Inferior parietal cortex (tissue), 1 donor: ENCODE measurements at regions not wholly inside any gene's neighbourhood (a gene's known extent, or its start where the extent isn't known, plus 50 kb on each side); places are given as distances from the start of the nearest gene placed in this dataset.
"Not testable (repeated sequence)": the region's sequence is repeated elsewhere in the genome, so short reads cannot be mapped to it uniquely, and the experiment has no call there.

Source experiments
- DNase-seq: peaks from one replicate; pipeline ENCODE4 v3.0.0-alpha.2; 2016; ENCODE audit errors: extremely low spot score

DNA sequence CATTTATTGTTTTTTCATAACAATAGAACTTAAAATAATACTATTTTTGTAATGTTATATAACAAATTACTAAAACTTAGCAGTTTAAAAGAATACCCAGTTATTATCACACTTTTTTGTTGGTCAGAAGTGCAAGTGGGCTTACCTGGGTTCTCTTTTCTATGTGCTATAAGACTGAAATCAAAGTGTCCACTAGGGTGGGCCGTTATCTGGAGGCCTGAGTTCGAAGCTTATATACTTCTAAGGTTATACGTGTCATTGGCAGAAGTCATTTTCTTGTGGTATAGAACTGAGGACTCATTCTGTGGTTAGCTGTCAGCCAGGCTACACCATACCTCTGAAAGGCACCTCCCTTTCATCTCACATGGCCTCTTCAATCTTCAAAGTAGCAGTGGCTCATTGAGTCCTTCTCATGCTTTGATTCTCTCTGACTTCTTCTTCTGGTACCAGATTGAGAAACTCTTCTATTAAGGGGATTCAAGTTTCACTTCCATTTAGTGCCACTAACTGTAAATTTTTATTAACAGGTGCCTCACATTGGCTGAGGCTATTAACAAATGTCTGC, 414.3 kb downstream of the AMY1C start:
- no peak for DNase-seq

DNA sequence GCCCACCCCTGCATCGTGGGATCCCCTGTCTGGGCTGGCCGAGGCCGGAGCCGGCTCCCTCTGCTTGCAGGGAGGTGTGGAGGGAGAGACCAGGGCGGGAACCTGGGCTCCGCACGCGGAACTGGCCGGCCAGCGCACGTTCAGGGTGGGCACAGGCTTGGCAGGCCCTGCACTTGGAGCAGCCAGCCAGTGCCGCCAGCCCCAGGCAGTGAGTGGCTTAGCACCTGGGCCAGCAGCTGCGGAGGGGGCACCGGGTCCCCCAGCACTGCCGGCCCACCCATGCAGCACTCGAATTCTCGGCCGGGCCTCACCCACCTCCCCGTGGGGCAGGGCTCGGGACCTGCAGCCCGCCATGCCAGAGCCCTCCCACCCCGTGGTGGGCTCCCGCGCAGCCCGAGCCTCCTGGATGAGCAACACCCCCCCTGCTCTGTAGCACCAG, 422.6 kb downstream of the AMY1C start:
- no peak for DNase-seq

DNA sequence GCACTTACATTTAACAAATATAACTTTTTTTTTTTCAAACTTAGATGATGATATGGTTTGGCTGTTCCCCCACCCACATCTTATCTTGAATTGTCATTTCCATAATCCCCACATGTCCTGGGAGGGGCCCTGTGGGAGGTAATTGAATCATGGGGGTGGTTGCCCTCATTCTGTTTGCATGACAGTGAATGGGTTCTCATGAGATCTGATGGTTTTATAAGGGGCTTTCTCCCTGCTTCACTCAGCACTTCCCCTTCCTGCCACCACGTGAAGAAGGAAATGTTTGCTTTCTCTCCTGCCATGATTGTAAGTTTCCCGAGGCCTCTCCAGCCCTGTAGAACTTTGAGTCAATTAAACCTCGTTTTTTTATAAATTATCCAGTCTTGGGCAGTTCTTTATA, 432.6 kb downstream of the AMY1C start:
- DNase-seq, result no peak

DNA sequence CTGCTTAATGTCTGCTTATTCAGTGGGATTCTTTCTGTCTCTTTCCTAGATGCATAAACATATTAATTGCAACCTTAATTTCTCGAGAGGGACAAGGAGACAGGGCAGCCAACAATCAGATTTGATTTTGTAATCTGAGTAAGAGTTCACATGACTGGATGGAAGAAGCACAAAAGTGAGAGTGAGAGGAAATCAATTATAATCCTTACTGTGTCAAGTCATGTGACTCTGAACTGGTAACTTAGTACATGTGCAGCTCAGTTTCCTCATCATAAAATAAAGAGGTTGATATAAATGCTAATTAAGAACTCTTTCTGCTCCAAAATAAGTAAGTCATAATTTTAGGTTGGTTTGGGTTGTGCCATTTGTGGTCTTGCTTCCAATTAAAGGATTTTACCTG, 439.5 kb downstream of the AMY1C start:
- DNase-seq, result no peak

DNA sequence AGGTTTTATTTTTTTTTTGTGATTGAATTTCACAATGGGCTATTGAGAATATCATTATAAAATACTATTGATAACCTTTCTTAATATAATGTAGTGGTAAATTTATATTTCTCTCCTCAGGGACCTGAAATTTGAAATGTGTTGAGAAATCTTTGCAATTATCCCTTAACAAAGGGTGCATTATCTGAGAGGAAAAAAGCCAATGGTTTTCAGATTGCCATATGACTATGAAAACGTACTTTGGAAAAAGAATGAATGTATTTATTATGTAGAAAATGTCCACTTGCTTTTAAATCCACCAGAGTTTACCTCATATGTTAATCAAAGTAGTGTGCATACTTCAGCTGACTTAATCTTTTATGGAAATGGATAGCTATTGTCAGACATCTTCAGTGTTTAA, 441.1 kb downstream of the AMY1C start:
- no peak for DNase-seq

DNA sequence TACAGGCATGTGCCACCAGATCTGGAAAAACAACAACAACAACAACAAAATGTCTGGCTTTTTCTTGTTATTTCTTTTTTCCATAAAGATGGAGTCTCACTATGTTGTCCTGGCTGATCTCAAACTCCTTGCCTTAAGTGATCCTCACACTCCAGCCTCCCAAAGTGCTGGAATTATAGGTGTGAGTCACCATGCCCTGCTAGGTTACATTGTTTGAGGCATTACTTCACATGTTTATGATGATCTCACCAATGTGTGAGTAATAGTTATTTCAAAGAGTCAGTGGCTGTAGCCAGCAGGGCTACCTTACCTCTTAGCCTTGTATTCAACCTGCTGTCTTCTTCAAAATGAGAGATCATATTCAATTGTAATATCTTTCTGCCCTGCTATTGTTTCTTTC, 445.7 kb downstream of the AMY1C start:
- no peak for DNase-seq

DNA sequence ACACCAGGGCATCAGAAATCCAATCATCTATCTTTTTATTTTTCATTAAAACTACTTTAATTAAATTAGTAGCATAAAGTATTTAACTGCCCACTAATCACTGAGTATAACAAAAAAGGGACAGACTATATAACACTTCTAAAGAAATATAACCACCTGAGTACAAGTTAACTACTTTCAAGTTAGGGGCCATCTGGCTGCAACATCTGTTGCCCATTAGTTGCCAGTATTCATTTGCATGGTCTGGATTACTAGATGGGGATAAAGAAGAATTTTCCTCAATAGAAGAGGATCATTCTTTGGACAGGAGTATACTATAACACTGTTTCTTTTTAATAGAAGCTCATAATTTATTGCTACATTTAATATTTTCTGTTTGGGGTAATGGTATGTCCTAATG, 446.4 kb downstream of the AMY1C start:
- no peak for DNase-seq

DNA sequence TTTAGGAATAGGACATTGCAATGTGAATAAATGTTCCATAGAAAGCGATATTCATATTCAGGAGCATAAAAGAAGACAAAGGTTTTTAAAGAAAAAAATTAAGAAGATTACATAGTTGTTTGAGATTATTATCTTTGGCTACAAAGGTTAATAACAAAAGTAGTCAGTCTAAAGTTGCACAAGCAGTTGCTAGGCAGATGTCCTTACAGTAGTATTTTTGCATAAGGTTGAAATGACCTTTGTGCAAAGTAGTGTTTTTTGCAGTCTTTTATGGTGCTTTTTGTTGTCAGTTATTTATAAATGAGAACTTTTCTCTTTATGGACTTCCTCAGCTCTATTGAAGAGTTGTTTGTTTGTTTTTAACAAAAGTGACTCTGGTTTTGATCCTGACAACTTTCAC, 447.8 kb downstream of the AMY1C start:
- DNase-seq, result no peak

DNA sequence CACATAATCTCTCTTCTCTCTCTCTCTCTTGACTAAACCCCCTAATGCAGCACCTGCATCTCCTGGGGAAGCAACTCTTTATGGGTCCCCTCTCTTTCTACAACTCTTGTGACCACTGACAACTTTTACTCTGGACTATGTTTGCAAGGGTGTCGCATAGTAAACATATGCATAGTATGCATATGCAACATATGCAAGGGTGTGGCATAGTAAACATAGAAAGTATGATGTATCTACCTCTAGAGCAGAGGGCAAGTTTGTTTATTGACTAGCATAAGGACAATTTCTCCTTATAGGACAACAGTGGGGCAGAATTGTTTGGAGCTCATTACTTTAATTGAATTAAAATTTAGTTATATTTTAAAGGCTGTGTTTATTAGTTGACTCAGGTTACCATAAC, 462.5 kb downstream of the AMY1C start:
- DNase-seq, result no peak

DNA sequence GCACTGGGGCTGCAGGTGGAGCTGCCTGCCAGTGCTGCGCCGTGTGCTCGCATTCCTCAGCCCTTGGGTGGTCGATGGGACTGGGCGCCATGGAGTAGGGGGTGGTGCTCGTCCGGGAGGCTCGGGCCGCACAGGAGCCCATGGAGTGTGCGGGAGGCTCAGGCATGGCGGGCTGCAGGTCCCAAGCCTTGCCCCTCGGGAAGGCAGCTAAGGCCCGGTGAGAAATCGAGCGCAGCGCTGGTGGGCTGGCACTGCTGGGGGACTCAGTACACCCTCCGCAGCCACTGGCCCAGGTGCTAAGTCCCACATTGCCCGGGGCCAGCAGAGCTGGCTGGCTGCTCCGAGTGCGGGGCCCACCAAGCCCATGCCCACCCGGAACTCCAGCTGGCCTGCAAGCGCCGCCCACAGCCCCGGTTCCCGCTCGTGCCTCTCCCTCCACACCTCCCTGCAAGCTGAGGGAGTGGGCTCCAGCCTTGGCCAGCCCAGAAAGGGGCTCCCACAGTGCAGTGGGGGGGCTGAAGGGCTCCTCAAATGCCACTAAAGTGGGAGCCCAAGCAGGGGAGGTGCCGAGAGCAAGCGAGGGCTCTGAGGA, 467.8 kb downstream of the AMY1C start:
- DNase-seq, result not testable (repeated sequence)

DNA sequence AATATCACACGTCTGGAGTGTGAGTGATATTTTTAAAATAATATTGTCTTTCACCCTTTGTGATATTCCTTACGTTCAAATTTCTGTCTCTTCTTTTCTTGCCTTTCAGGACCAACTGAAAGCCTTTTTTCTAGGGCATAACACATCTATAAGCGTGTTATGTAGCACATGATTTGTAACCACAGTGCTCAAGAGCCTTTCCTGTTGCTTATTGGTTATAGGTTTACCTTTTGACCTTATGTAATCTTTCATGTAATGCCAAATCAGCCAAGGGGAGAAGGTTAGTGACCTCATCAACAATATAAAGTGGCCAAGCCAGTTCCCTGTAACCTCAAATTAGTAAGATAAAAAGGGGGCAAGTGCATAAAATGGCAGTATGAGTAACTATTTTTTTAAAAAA, 480.2 kb downstream of the AMY1C start:
- DNase-seq, result no peak

DNA sequence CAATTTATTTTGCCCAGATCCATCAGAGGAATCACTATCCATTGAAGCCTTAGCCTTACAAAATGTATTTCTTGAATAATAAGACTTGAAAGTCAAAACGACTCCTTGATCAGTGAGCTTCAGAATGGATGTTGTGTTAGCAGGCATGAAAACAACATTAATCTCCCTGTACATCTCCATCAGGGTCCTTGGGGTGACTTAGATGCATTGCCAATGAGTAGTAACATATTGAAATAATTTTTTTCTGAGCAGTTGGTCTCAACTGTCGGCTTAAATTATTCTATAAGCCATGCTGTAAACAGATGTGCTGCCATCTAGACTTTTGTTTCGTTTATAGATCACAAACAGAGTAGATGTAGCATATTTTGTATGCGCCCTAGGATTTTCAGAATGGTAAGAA, 482.0 kb downstream of the AMY1C start:
- DNase-seq, result no peak

DNA sequence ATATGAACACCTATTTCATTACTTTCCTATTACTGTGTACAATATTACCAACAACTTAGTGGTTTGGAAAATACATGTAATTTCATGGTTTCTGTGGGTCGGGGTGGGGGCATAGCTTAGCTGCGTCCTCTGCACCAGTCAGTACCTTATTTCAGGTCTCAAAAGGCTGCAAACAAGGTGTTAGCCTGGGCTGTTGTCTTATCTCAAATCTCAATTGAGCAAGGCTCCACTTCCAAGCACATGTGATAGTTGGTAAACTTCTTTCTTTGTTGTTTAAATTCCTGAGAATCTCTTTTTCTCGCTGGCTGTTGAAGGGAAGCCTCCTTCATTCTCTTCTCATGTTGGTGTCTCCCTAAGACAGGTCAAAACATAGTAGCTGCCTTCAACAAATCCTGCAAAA, 485.4 kb downstream of the AMY1C start:
- DNase-seq, result no peak

DNA sequence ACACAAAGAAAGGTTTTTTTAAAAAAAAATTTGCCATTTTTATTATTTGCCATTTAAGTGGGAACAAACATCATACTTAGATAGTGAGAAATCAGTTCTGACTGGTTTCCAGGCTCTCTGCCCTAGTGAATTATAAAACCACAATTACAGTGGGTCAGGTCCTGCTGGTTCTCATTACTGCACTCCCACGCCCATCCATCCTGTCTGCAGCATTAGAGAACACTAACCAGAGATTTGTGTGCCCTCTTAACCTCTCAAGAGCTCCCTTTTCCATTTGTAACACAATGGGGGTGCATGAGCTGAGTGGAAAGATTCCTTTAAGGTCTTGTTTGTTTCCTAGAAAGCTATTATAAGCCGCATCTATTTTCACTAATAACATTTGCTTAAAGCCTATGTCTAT, 489.3 kb downstream of the AMY1C start:
- no peak for DNase-seq

DNA sequence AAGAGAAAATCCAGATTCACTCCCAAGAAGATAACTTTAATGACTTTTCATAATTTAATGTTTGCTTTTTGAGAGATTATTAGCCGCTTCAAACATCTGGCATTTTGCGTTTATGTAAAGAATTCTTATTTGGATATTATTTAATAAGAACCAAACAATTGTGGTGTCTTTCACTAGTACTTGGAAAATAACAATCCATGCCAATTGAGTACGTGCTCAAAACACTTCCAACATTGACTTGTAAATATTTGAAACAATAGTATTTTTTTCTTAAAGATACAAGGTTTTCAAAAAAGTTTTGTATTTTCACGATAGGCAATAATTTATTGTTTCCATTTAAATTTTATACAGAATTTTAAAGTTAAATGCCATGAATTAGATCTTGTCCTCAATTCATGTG, 498.7 kb downstream of the AMY1C start:
- DNase-seq, result no peak

DNA sequence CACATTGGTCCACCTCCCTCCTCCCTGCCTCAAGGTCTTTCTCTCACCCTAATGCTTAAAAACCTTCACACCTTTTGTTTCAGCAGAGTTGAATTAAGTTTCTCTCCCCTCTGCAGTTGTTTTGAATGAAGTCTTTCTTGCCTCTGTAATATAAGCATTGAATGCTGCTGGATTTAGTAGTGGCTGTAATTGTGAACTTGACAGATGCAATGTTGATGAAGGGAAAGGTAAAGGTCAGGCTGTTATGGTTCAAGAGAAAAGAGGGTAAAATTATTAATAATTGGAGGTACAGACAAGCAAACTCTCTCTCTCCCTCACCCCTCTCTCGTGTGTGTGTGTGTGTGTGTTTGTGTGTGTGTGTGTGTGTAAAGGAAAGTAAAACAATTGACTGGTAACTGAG, 509.8 kb downstream of the AMY1C start:
- DNase-seq, result no peak

DNA sequence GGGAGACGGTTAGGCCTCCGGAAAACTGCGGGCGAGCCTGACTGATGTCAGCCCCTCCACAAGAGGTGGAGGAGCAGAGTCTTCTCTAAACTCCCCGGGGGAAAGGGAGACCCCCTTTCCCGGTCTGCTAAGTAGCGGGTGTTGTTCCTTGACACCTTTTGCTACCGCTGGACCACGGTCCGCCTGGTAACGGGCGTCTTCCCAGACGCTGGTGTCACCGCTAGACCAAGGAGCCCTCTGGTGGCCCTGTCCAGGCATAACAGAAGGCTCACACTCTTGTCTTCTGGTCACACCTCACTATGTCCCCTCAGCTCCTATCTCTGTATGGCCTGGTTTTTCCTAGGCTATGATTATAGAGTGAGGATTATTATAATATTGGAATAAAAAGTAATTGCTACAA, 513.4 kb downstream of the AMY1C start:
- not testable (repeated sequence) for DNase-seq

DNA sequence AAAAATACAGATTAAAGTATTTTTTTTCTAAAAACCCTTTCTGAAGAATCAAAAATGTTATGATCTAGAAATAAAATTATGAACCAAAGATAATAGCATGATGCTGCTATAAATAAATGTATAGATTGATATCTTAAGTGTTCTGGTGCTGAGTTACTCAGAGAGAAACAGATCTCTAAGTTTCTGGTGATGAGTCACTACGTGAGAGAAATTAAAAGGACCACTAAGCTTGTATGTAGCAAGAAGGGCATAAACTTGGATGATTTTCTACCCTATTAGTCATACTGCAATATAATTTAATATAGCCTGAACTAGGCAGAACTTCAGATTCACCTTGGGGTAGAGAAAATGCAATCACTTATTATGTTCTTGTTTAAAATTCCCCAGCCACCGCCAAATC, 514.8 kb downstream of the AMY1C start:
- no peak for DNase-seq

DNA sequence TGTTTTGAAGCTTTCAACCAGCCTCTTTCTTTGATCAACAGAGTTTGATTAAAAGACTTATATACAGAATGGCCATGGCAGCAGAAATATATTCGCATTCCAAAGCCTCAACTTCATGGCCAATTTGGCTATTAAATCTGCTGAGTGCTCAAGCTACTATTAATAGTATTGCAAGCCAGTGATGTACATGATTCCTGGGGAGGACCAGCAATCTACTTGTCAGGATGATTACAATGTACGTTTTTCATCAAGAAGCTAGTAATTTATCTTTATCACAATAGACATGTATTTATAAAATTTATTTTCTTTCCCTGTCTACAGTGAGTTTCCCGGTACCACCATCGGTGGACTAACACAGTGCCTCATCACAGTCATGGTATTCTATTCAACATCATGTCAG, 515.5 kb downstream of the AMY1C start:
- no peak for DNase-seq

DNA sequence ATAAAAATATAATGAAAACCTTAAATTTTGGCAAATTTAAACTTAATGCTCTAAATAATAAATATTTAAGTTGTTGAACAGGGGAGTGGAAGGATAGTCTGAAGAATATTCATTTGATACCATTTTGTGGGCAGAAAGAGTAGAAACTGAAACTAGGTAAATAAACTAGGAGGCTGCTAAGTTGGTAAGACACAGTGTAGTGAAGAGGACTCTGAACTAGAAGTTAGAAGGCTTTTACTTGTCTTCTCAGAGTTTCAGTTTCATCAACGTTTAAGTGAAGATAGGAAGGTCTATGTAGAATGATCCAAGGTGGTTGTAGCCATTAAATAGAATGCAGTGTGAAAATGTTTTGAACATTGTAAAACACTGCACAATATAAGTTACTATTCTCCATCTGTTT, 516.9 kb downstream of the AMY1C start:
- no peak for DNase-seq

DNA sequence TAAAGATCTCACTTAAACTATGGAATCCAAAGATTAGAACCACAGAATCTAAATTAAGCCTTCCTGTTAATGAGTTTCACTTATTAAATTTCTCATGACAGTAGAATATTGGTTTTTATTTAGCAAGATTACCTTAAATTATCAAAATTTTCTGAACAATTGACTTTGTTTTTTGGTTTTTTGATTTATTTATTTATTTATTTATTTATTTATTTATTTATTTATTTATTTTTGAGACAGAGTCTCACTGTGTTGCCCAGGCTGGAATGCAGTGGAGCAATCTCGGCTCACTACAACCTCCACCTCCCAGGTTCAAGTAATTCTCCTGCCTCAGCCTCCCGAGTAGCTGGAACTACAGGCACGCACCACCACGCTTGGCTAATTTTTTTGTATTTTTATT, 538.6 kb downstream of the AMY1C start:
- not testable (repeated sequence) for DNase-seq

DNA sequence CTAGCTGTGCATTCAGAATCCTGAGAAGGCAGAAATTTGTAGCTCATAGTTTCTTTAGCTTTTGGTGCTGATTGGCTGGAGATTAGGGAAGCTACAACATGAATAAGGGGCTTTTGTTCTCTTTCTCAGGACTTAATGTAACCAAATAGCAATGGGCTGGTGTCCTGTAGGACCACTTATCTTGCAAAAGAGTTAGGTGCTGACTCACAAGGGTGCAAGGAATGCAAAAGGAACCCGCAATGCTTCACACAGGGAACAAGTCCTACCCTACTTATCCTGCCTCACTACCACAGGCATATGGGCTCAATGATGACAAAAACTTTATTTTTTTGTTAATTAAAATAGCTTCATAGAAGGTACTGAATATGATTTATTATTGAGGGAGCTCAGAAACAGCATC, 541.5 kb downstream of the AMY1C start:
- no peak for DNase-seq

DNA sequence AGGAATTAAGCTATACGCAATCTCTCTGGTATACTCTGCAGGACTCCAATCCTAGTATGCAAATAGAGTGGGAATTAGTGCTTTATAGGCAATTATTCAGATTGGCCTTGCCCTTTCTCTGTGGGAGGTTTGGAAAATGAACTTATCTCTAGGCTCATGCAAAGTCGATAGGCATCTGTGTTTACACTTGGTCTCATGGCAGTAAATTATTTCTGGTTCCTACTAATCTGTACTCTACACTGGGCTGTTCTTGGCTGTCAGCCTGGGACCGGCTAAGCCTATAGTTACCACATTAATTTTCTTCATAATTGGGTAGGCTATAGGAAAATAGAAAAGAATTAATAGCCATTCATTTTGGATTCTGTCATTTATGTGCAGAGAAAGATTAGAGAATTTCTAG, 544.6 kb downstream of the AMY1C start:
- no peak for DNase-seq

DNA sequence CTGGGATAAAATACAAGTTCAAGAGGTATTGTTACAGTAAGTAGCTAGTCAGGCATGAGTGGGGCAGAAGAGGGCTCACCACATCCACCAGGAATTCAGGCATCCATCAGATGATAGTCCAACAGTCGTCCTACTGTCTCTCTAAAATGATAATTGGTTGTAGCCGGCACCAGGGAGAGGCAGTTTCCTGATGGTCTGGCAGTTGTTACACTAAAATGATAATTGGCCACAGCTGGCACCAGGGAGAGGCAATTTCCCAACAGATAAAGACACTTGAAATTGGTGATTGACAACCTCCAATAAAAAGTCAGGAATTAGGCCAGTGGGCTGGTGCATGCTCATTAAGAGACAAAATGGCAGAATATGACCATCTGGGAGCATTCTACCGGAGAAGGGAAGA, 545.8 kb downstream of the AMY1C start:
- DNase-seq, result no peak
